ENCODE measurements at regions not wholly inside any gene's neighbourhood (a gene's known extent, or its start where the extent isn't known, plus 50 kb on each side); places are given as distances from the start of the nearest gene placed in this dataset.

GRCh38 chr2:212677466-212677865 is 138.9 kb upstream of the ERBB4 start:
- intact Hi-C loops (cut with DNase I) = no loop called here
- Histone ChIP-seq H3K9me3 (no peaks in the 10 kb centered on the region), H3K36me3 (no peaks in the 10 kb centered on the region), H3K4me3 (no peak overlapping the region), H3K27ac (no peak overlapping the region), H3K27me3 (replicated peaks; ENCODE audit: insufficient read depth) (no peaks in the 10 kb centered on the region), H3K4me1 (replicated peaks) (no peaks in the 10 kb centered on the region)
- 53% methylated on average over 1 of the region's 1 CpG for WGBS
- no peak for TF ChIP-seq POLR2A (IDR thresholded peaks at IDR 0.05)
- TF ChIP-seq POLR2AphosphoS5 (IDR thresholded peaks at IDR 0.05) = no peak
- TF ChIP-seq CTCF (IDR thresholded peaks at IDR 0.05) = no peak
- no peak for DNase-seq (ENCODE audit: low spot score)

GRCh38 chr2:212672186-212672585 is 133.6 kb upstream of the ERBB4 start:
- no peak for DNase-seq (ENCODE audit: low spot score)
- Histone ChIP-seq H3K27me3 (replicated peaks; ENCODE audit: insufficient read depth) (no peaks in the 10 kb centered on the region), H3K9me3 (no peaks in the 10 kb centered on the region), H3K36me3 (no peaks in the 10 kb centered on the region), H3K4me3 (no peak overlapping the region), H3K4me1 (replicated peaks) (no peaks in the 10 kb centered on the region), H3K27ac (no peak overlapping the region)
- intact Hi-C loops (cut with DNase I) = no loop called here
- 86% methylated on average over 2 of the region's 2 CpGs for WGBS
- no peak for TF ChIP-seq POLR2AphosphoS5 (IDR thresholded peaks at IDR 0.05)
- TF ChIP-seq POLR2A (IDR thresholded peaks at IDR 0.05) = no peak
- TF ChIP-seq CTCF (IDR thresholded peaks at IDR 0.05) = no peak

GRCh38 chr2:212669761-212670160 is 131.2 kb upstream of the ERBB4 start:
- H3K9me3 ChIP-seq = no peaks in the 10 kb centered on the region
- no peaks in the 10 kb centered on the region for H3K27me3 ChIP-seq (replicated peaks; ENCODE audit: insufficient read depth)
- no peak for DNase-seq (ENCODE audit: low spot score)
- intact Hi-C loops (cut with DNase I) = no loop called here
- TF ChIP-seq CTCF (IDR thresholded peaks at IDR 0.05) = no peak
- no peak for TF ChIP-seq POLR2AphosphoS5 (IDR thresholded peaks at IDR 0.05)
- no peak for TF ChIP-seq POLR2A (IDR thresholded peaks at IDR 0.05)
- H3K27ac ChIP-seq = no peak overlapping the region
- no peaks in the 10 kb centered on the region for H3K4me1 ChIP-seq (replicated peaks)
- no peaks in the 10 kb centered on the region for H3K36me3 ChIP-seq
- 43% methylated on average over 2 of the region's 2 CpGs for WGBS
- H3K4me3 ChIP-seq = no peak overlapping the region

GRCh38 chr2:212667751-212668316 is 129.2 kb upstream of the ERBB4 start:
- Histone ChIP-seq H3K4me1 (replicated peaks) (no peaks in the 10 kb centered on the region), H3K9me3 (no peaks in the 10 kb centered on the region), H3K27ac (no peak overlapping the region), H3K36me3 (no peaks in the 10 kb centered on the region), H3K27me3 (replicated peaks; ENCODE audit: insufficient read depth) (no peaks in the 10 kb centered on the region), H3K4me3 (no peak overlapping the region)
- intact Hi-C loops (cut with DNase I) = no loop called here
- no peak for TF ChIP-seq POLR2A (IDR thresholded peaks at IDR 0.05)
- DNase-seq (ENCODE audit: low spot score) = no peak

- 92% methylated on average over 1 of the region's 1 CpG for WGBS
- intact Hi-C loops (cut with DNase I) = no loop called here
- no peak for DNase-seq (ENCODE audit: low spot score)
- TF ChIP-seq POLR2AphosphoS5 (IDR thresholded peaks at IDR 0.05) (no peak), POLR2A (IDR thresholded peaks at IDR 0.05) (no peak), CTCF (IDR thresholded peaks at IDR 0.05) (no peak)
- Histone ChIP-seq H3K4me3 (no peak overlapping the region), H3K36me3 (no peaks in the 10 kb centered on the region), H3K9me3 (no peaks in the 10 kb centered on the region), H3K27me3 (replicated peaks; ENCODE audit: insufficient read depth) (no peaks in the 10 kb centered on the region), H3K27ac (no peak overlapping the region), H3K4me1 (replicated peaks) (no peaks in the 10 kb centered on the region)
These were observed 127.3 kb upstream of the ERBB4 start for GRCh38 chr2:212665948-212666347.

Data from prostate gland (tissue), 2 donors.